ENCODE measurements at regions not wholly inside any gene's neighbourhood (a gene's known extent, or its start where the extent isn't known, plus 50 kb on each side); places are given as distances from the start of the nearest gene placed in this dataset.

DNA sequence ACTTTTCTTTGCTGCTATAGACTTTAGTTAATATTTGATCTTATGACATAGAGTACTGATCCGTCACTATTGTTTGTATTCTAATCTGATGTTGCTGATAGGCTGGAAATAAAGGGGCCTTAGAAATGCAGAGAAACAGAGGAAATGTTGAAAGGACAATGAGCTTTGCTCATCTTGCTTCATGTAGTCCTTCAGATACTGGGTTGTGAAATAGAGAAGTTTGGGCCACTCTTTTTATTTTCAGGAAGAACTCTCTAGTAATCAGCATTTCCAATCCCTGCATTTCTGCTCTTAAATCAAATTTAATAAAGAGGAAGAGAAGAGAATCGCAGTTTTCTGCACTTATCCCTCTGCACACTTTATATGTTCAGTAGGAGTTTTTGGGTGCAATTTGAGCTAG is 192.8 kb upstream of the THBS1 start:
- H3K4me3 Mint-ChIP-seq = no peak overlapping the region
- DNase-seq = no peak
- H3K36me3 Mint-ChIP-seq (ENCODE audit: low read depth) = no peaks in the 10 kb centered on the region
- H3K27me3 Mint-ChIP-seq = peaks cover 17% of the 10 kb centered on the region
- no peaks in the 10 kb centered on the region for H3K4me1 Mint-ChIP-seq (ENCODE audit: low read depth)
- no peaks in the 10 kb centered on the region for H3K9me3 Mint-ChIP-seq
- no peak overlapping the region for H3K27ac Mint-ChIP-seq

GRCh38 chr15:39391230-39391629 is 189.6 kb upstream of the THBS1 start:
- no peak overlapping the region for H3K27ac Mint-ChIP-seq
- H3K4me3 Mint-ChIP-seq = no peak overlapping the region
- H3K9me3 Mint-ChIP-seq = no peaks in the 10 kb centered on the region
- DNase-seq = no peak
- peaks cover 34% of the 10 kb centered on the region for H3K27me3 Mint-ChIP-seq
- no peaks in the 10 kb centered on the region for H3K36me3 Mint-ChIP-seq (ENCODE audit: low read depth)
- no peaks in the 10 kb centered on the region for H3K4me1 Mint-ChIP-seq (ENCODE audit: low read depth)

GRCh38 chr15:39392469-39393047 is 188.3 kb upstream of the THBS1 start:
- H3K4me1 Mint-ChIP-seq (ENCODE audit: low read depth) = no peaks in the 10 kb centered on the region
- no peaks in the 10 kb centered on the region for H3K9me3 Mint-ChIP-seq
- H3K4me3 Mint-ChIP-seq = no peak overlapping the region
- peaks cover 34% of the 10 kb centered on the region for H3K27me3 Mint-ChIP-seq
- no peaks in the 10 kb centered on the region for H3K36me3 Mint-ChIP-seq (ENCODE audit: low read depth)
- H3K27ac Mint-ChIP-seq = no peak overlapping the region
- no peak for DNase-seq

DNA sequence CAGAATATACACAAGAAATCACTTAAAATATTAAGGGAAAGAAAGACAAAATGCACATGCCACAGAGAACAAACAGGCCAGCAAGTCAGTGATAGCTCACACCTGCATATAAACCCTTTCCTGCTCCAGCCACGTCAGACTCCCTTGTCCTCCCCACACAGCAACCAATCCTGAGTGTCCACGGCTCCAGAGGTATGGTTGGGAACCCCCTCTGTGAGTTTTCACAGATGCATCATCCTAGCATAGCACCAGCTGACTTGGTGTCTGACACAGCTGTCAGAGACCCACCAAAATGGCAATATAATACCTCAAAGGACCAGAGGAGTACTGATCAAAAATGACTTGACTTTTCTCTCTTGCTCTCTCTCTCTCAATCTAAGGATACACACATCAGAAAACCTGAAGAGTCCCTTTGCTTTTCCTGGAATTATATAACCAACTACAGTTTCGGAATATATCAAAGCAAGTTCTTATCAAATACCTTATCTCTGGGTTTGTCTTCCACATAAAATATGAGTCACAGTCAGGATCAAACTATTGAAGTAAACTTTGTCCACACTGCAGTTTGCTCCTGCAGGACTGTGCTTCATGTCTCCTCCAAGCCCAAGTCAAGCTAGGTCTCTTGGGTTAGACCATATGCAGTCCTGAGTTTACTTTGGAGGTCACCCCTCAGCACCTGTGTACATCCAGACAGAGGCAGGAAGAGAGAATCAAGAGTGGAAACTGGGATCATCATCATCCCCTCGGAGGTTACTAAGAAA is 187.1 kb upstream of the THBS1 start:
- Mint-ChIP-seq H3K4me3 (no peak overlapping the region), H3K9me3 (no peaks in the 10 kb centered on the region), H3K27me3 (peaks cover 34% of the 10 kb centered on the region), H3K27ac (no peak overlapping the region), H3K36me3 (ENCODE audit: low read depth) (no peaks in the 10 kb centered on the region), H3K4me1 (ENCODE audit: low read depth) (no peaks in the 10 kb centered on the region)
- DNase-seq = no peak

DNA sequence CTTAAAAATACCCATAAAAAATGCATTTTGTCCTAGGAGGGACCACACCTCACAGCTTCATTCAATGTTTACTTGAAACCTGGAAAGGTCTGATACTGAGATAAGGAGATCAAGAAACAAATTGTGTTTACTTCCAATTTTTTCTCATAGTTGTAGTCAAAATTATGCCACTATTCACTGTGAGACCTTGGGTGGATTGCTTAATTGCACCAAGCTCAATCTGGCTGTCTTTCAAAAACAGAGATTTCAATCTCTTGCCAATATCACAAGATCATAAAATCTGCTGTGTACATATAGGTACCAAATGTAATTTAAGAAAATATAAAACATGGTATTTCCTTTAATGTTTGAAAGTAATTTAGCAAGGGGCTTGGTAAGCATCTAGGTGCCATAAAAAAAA is 186.4 kb upstream of the THBS1 start:
- Mint-ChIP-seq H3K9me3 (no peaks in the 10 kb centered on the region), H3K36me3 (ENCODE audit: low read depth) (no peaks in the 10 kb centered on the region), H3K4me1 (ENCODE audit: low read depth) (no peaks in the 10 kb centered on the region), H3K4me3 (no peak overlapping the region), H3K27me3 (peaks cover 34% of the 10 kb centered on the region), H3K27ac (no peak overlapping the region)
- DNase-seq = no peak

GRCh38 chr15:39396979-39397615 is 183.8 kb upstream of the THBS1 start:
- H3K27me3 Mint-ChIP-seq = peaks cover 25% of the 10 kb centered on the region
- H3K27ac Mint-ChIP-seq = no peak overlapping the region
- DNase-seq = no peak
- no peaks in the 10 kb centered on the region for H3K36me3 Mint-ChIP-seq (ENCODE audit: low read depth)
- no peak overlapping the region for H3K4me3 Mint-ChIP-seq
- no peaks in the 10 kb centered on the region for H3K4me1 Mint-ChIP-seq (ENCODE audit: low read depth)
- no peaks in the 10 kb centered on the region for H3K9me3 Mint-ChIP-seq

GRCh38 chr15:39397883-39398282 is 183.0 kb upstream of the THBS1 start:
- H3K4me3 Mint-ChIP-seq = no peak overlapping the region
- DNase-seq = no peak
- H3K4me1 Mint-ChIP-seq (ENCODE audit: low read depth) = no peaks in the 10 kb centered on the region
- H3K9me3 Mint-ChIP-seq = no peaks in the 10 kb centered on the region
- no peak overlapping the region for H3K27ac Mint-ChIP-seq
- H3K27me3 Mint-ChIP-seq = peaks cover 27% of the 10 kb centered on the region
- no peaks in the 10 kb centered on the region for H3K36me3 Mint-ChIP-seq (ENCODE audit: low read depth)

- Mint-ChIP-seq H3K4me1 (ENCODE audit: low read depth) (no peaks in the 10 kb centered on the region), H3K9me3 (no peaks in the 10 kb centered on the region), H3K4me3 (no peak overlapping the region), H3K36me3 (ENCODE audit: low read depth) (no peaks in the 10 kb centered on the region), H3K27ac (no peak overlapping the region), H3K27me3 (peaks cover 16% of the 10 kb centered on the region)
- DNase-seq = no peak
Observed at GRCh38 chr15:39399600-39399999, 181.3 kb upstream of the THBS1 start.

GRCh38 chr15:39400002-39400401 is 180.9 kb upstream of the THBS1 start:
- Mint-ChIP-seq H3K4me1 (ENCODE audit: low read depth) (no peaks in the 10 kb centered on the region), H3K36me3 (ENCODE audit: low read depth) (no peaks in the 10 kb centered on the region), H3K4me3 (no peak overlapping the region), H3K9me3 (no peaks in the 10 kb centered on the region), H3K27me3 (peaks cover 17% of the 10 kb centered on the region), H3K27ac (no peak overlapping the region)
- no peak for DNase-seq

- no peaks in the 10 kb centered on the region for H3K4me1 Mint-ChIP-seq (ENCODE audit: low read depth)
- no peaks in the 10 kb centered on the region for H3K36me3 Mint-ChIP-seq (ENCODE audit: low read depth)
- H3K27ac Mint-ChIP-seq = no peak overlapping the region
- DNase-seq = no peak
- H3K9me3 Mint-ChIP-seq = no peaks in the 10 kb centered on the region
- no peak overlapping the region for H3K4me3 Mint-ChIP-seq
- peaks cover 17% of the 10 kb centered on the region for H3K27me3 Mint-ChIP-seq
Observed at GRCh38 chr15:39400821-39401550, 179.9 kb upstream of the THBS1 start.

DNA sequence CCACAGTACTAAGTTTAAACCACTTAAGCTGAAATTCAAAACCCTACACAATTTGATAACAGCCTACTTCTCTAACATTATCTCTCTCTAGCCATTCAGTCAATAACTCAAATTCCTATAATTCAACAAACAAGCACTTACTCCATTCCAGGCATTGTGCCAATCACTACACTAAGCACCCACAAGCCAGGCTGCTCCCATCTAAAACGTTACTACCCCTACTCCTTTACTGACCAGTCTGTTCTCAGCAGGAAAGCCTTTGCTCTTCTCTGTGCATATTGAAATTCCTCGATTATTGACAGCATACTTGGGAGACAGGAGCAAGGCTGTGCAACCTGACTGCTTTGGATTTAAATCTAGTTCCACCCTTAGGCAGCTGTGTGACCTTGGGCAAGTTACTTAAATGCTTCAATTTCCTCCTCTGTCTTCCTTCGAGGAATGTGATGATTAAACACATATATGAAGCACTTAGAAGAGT is 177.2 kb upstream of the THBS1 start:
- no peak overlapping the region for H3K27ac Mint-ChIP-seq
- DNase-seq = no peak
- H3K4me3 Mint-ChIP-seq = no peak overlapping the region
- H3K4me1 Mint-ChIP-seq (ENCODE audit: low read depth) = no peaks in the 10 kb centered on the region
- H3K36me3 Mint-ChIP-seq (ENCODE audit: low read depth) = no peaks in the 10 kb centered on the region
- no peaks in the 10 kb centered on the region for H3K9me3 Mint-ChIP-seq
- peaks cover 32% of the 10 kb centered on the region for H3K27me3 Mint-ChIP-seq

DNA sequence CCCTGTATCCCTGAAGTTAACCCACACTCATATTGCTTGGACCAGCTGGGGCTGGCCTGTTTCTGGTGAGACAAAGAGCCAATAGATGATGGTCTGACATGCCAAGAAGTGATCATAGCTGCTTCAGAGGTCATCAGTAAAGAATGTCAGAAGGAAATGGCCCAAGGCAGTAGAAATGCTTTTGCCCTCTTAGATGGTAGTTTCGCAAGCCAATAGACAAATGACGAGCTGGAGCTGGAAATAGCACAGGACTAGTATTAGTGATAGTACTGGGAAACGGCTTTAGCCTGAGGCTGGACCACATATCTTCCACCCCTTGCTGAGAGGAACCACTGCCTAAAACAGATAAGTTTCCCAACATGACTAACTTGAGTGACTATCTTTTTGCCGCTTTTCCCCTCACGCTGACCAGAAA is 176.1 kb upstream of the THBS1 start:
- Mint-ChIP-seq H3K36me3 (ENCODE audit: low read depth) (no peaks in the 10 kb centered on the region), H3K4me1 (ENCODE audit: low read depth) (no peaks in the 10 kb centered on the region), H3K27me3 (peaks cover 35% of the 10 kb centered on the region), H3K27ac (no peak overlapping the region), H3K9me3 (no peaks in the 10 kb centered on the region), H3K4me3 (no peak overlapping the region)
- no peak for DNase-seq

- no peaks in the 10 kb centered on the region for H3K9me3 Mint-ChIP-seq
- H3K27ac Mint-ChIP-seq = no peak overlapping the region
- H3K4me3 Mint-ChIP-seq = no peak overlapping the region
- DNase-seq = no peak
- H3K4me1 Mint-ChIP-seq (ENCODE audit: low read depth) = peaks cover 5% of the 10 kb centered on the region
- H3K27me3 Mint-ChIP-seq = peaks cover 44% of the 10 kb centered on the region
- no peaks in the 10 kb centered on the region for H3K36me3 Mint-ChIP-seq (ENCODE audit: low read depth)
Observed at GRCh38 chr15:39406485-39406884, 174.4 kb upstream of the THBS1 start.

GRCh38 chr15:39407116-39407515 is 173.8 kb upstream of the THBS1 start:
- Mint-ChIP-seq H3K27ac (no peak overlapping the region), H3K9me3 (no peaks in the 10 kb centered on the region), H3K4me3 (no peak overlapping the region), H3K27me3 (peaks cover 44% of the 10 kb centered on the region), H3K36me3 (ENCODE audit: low read depth) (no peaks in the 10 kb centered on the region), H3K4me1 (ENCODE audit: low read depth) (peaks cover 11% of the 10 kb centered on the region)
- DNase-seq = no peak
